ENCODE measurements at regions not wholly inside any gene's neighbourhood (a gene's known extent, or its start where the extent isn't known, plus 50 kb on each side); places are given as distances from the start of the nearest gene placed in this dataset.

GRCh38 chr10:83685458-83685857 is 453.9 kb upstream of the GHITM start:
- Histone ChIP-seq H3K9me2 (replicated peaks; ENCODE audit: low read depth, low read length) (no peaks in the 10 kb centered on the region), H3K27me3 (ENCODE audit: insufficient read depth, low read length, poor library complexity, severe bottlenecking) (no peaks in the 10 kb centered on the region), H3K79me2 (ENCODE audit: insufficient read depth, low read length) (no peaks in the 10 kb centered on the region), H3F3A (ENCODE audit: low read depth) (no peaks in the 10 kb centered on the region), H3K9ac (ENCODE audit: low read depth, low read length, poor library complexity, severe bottlenecking) (no peak overlapping the region), H3K4me2 (ENCODE audit: low read depth, low read length, poor library complexity, severe bottlenecking) (no peak overlapping the region), H4K20me1 (ENCODE audit: insufficient read depth, low read length, poor library complexity, severe bottlenecking) (no peaks in the 10 kb centered on the region), H3K4me1 (ENCODE audit: insufficient read depth, low read length, poor library complexity, severe bottlenecking) (no peaks in the 10 kb centered on the region), H2AFZ (ENCODE audit: low read length) (no peak overlapping the region), H3K9me3 (ENCODE audit: insufficient read depth, low read depth, low read length) (no peaks in the 10 kb centered on the region), H3K36me3 (ENCODE audit: insufficient read depth, low read length) (no peaks in the 10 kb centered on the region), H3K4me3 (ENCODE audit: low read length, poor library complexity, severe bottlenecking) (no peak overlapping the region)
- TF ChIP-seq CTCF (conservative IDR thresholded peaks at IDR 0.05; ENCODE audit: low read length) (no peak), EZH2phosphoT487 (IDR thresholded peaks at IDR 0.05; ENCODE audit: borderline replicate concordance) (no peak)

GRCh38 chr10:83691791-83692596 is 447.3 kb upstream of the GHITM start:
- no peaks in the 10 kb centered on the region for H3K4me1 ChIP-seq (ENCODE audit: insufficient read depth, low read length, poor library complexity, severe bottlenecking)
- no peaks in the 10 kb centered on the region for H3K27me3 ChIP-seq (ENCODE audit: insufficient read depth, low read length, poor library complexity, severe bottlenecking)
- H3K9me3 ChIP-seq (ENCODE audit: insufficient read depth, low read depth, low read length) = no peaks in the 10 kb centered on the region
- H3K9ac ChIP-seq (ENCODE audit: low read depth, low read length, poor library complexity, severe bottlenecking) = no peak overlapping the region
- H3K36me3 ChIP-seq (ENCODE audit: insufficient read depth, low read length) = no peaks in the 10 kb centered on the region
- no peaks in the 10 kb centered on the region for H3K9me2 ChIP-seq (replicated peaks; ENCODE audit: low read depth, low read length)
- no peak overlapping the region for H3K4me3 ChIP-seq (ENCODE audit: low read length, poor library complexity, severe bottlenecking)
- no peaks in the 10 kb centered on the region for H4K20me1 ChIP-seq (ENCODE audit: insufficient read depth, low read length, poor library complexity, severe bottlenecking)
- no peaks in the 10 kb centered on the region for H3F3A ChIP-seq (ENCODE audit: low read depth)
- TF ChIP-seq CTCF (conservative IDR thresholded peaks at IDR 0.05; ENCODE audit: low read length) (no peak), EZH2phosphoT487 (IDR thresholded peaks at IDR 0.05; ENCODE audit: borderline replicate concordance) (no peak)
- no peak overlapping the region for H3K4me2 ChIP-seq (ENCODE audit: low read depth, low read length, poor library complexity, severe bottlenecking)
- H3K79me2 ChIP-seq (ENCODE audit: insufficient read depth, low read length) = no peaks in the 10 kb centered on the region
- no peak overlapping the region for H2AFZ ChIP-seq (ENCODE audit: low read length)

- no peak for TF ChIP-seq CTCF (conservative IDR thresholded peaks at IDR 0.05; ENCODE audit: low read length)
- TF ChIP-seq EZH2phosphoT487 (IDR thresholded peaks at IDR 0.05; ENCODE audit: borderline replicate concordance) = no peak
- H3K9me3 ChIP-seq (ENCODE audit: insufficient read depth, low read depth, low read length) = no peaks in the 10 kb centered on the region
- H3K4me1 ChIP-seq (ENCODE audit: insufficient read depth, low read length, poor library complexity, severe bottlenecking) = no peaks in the 10 kb centered on the region
These were observed 440.4 kb upstream of the GHITM start for GRCh38 chr10:83698899-83699298.

More at GRCh38 chr10:83698899-83699298, 440.4 kb upstream of the GHITM start:
- Histone ChIP-seq H3F3A (ENCODE audit: low read depth) (no peaks in the 10 kb centered on the region), H3K27me3 (ENCODE audit: insufficient read depth, low read length, poor library complexity, severe bottlenecking) (no peaks in the 10 kb centered on the region), H3K4me2 (ENCODE audit: low read depth, low read length, poor library complexity, severe bottlenecking) (no peak overlapping the region), H3K4me3 (ENCODE audit: low read length, poor library complexity, severe bottlenecking) (no peak overlapping the region), H3K9ac (ENCODE audit: low read depth, low read length, poor library complexity, severe bottlenecking) (no peak overlapping the region), H4K20me1 (ENCODE audit: insufficient read depth, low read length, poor library complexity, severe bottlenecking) (no peaks in the 10 kb centered on the region), H3K9me2 (replicated peaks; ENCODE audit: low read depth, low read length) (no peaks in the 10 kb centered on the region), H2AFZ (ENCODE audit: low read length) (no peak overlapping the region), H3K36me3 (ENCODE audit: insufficient read depth, low read length) (no peaks in the 10 kb centered on the region), H3K79me2 (ENCODE audit: insufficient read depth, low read length) (no peaks in the 10 kb centered on the region)

Data from Loucy (cell line).